ENCODE measurements at regions not wholly inside any gene's neighbourhood (a gene's known extent, or its start where the extent isn't known, plus 50 kb on each side); places are given as distances from the start of the nearest gene placed in this dataset.

- Histone ChIP-seq H3K4me3 (ENCODE audit: low read depth, low read length) (no peak overlapping the region), H3K4me1 (ENCODE audit: control insufficient read depth, insufficient read depth, low read length) (peaks cover 18% of the 10 kb centered on the region), H3K27ac (ENCODE audit: low read depth, low read length) (no peak overlapping the region), H3K9me3 (ENCODE audit: control insufficient read depth, insufficient read depth, low read length) (no peaks in the 10 kb centered on the region), H3K9ac (ENCODE audit: low read depth, low read length) (no peak overlapping the region), H3K36me3 (ENCODE audit: control insufficient read depth, insufficient read depth, low read length) (no peaks in the 10 kb centered on the region), H3K27me3 (ENCODE audit: control insufficient read depth, insufficient read depth, low read length) (no peaks in the 10 kb centered on the region)
These were observed 349.4 kb upstream of the POU3F3 start for GRCh38 chr2:104504331-104505073.

- no peaks in the 10 kb centered on the region for H3K9me3 ChIP-seq (ENCODE audit: control insufficient read depth, insufficient read depth, low read length)
- no peak overlapping the region for H3K4me3 ChIP-seq (ENCODE audit: low read depth, low read length)
- H3K27me3 ChIP-seq (ENCODE audit: control insufficient read depth, insufficient read depth, low read length), result no peaks in the 10 kb centered on the region
- H3K4me1 ChIP-seq (ENCODE audit: control insufficient read depth, insufficient read depth, low read length), result peaks cover 13% of the 10 kb centered on the region
- no peak overlapping the region for H3K9ac ChIP-seq (ENCODE audit: low read depth, low read length)
- H3K27ac ChIP-seq (ENCODE audit: low read depth, low read length), result no peak overlapping the region
- H3K36me3 ChIP-seq (ENCODE audit: control insufficient read depth, insufficient read depth, low read length), result no peaks in the 10 kb centered on the region
These were observed 335.7 kb upstream of the POU3F3 start for GRCh38 chr2:104518256-104518655.

GRCh38 chr2:104521247-104521646, 332.7 kb upstream of the POU3F3 start:
- no peak overlapping the region for H3K27ac ChIP-seq (ENCODE audit: low read depth, low read length)
- H3K9me3 ChIP-seq (ENCODE audit: control insufficient read depth, insufficient read depth, low read length), result no peaks in the 10 kb centered on the region
- H3K4me1 ChIP-seq (ENCODE audit: control insufficient read depth, insufficient read depth, low read length), result peaks cover 13% of the 10 kb centered on the region
- no peak overlapping the region for H3K9ac ChIP-seq (ENCODE audit: low read depth, low read length)
- no peaks in the 10 kb centered on the region for H3K27me3 ChIP-seq (ENCODE audit: control insufficient read depth, insufficient read depth, low read length)
- H3K36me3 ChIP-seq (ENCODE audit: control insufficient read depth, insufficient read depth, low read length), result no peaks in the 10 kb centered on the region
- H3K4me3 ChIP-seq (ENCODE audit: low read depth, low read length), result no peak overlapping the region

GRCh38 chr2:104523921-104524320, 330.0 kb upstream of the POU3F3 start:
- Histone ChIP-seq H3K9ac (ENCODE audit: low read depth, low read length) (no peak overlapping the region), H3K36me3 (ENCODE audit: control insufficient read depth, insufficient read depth, low read length) (no peaks in the 10 kb centered on the region), H3K4me3 (ENCODE audit: low read depth, low read length) (no peak overlapping the region), H3K4me1 (ENCODE audit: control insufficient read depth, insufficient read depth, low read length) (peaks cover 13% of the 10 kb centered on the region), H3K9me3 (ENCODE audit: control insufficient read depth, insufficient read depth, low read length) (no peaks in the 10 kb centered on the region), H3K27me3 (ENCODE audit: control insufficient read depth, insufficient read depth, low read length) (no peaks in the 10 kb centered on the region), H3K27ac (ENCODE audit: low read depth, low read length) (no peak overlapping the region)

- Histone ChIP-seq H3K4me1 (ENCODE audit: control insufficient read depth, insufficient read depth, low read length) (no peaks in the 10 kb centered on the region), H3K36me3 (ENCODE audit: control insufficient read depth, insufficient read depth, low read length) (no peaks in the 10 kb centered on the region), H3K4me3 (ENCODE audit: low read depth, low read length) (no peak overlapping the region), H3K9me3 (ENCODE audit: control insufficient read depth, insufficient read depth, low read length) (no peaks in the 10 kb centered on the region), H3K27ac (ENCODE audit: low read depth, low read length) (no peak overlapping the region), H3K9ac (ENCODE audit: low read depth, low read length) (no peak overlapping the region), H3K27me3 (ENCODE audit: control insufficient read depth, insufficient read depth, low read length) (no peaks in the 10 kb centered on the region)
These were observed 325.8 kb upstream of the POU3F3 start for GRCh38 chr2:104528101-104528500.

- H3K27me3 ChIP-seq (ENCODE audit: control insufficient read depth, insufficient read depth, low read length), result no peaks in the 10 kb centered on the region
- H3K9me3 ChIP-seq (ENCODE audit: control insufficient read depth, insufficient read depth, low read length), result no peaks in the 10 kb centered on the region
- no peaks in the 10 kb centered on the region for H3K36me3 ChIP-seq (ENCODE audit: control insufficient read depth, insufficient read depth, low read length)
- no peak overlapping the region for H3K4me3 ChIP-seq (ENCODE audit: low read depth, low read length)
- no peak overlapping the region for H3K27ac ChIP-seq (ENCODE audit: low read depth, low read length)
- no peaks in the 10 kb centered on the region for H3K4me1 ChIP-seq (ENCODE audit: control insufficient read depth, insufficient read depth, low read length)
- no peak overlapping the region for H3K9ac ChIP-seq (ENCODE audit: low read depth, low read length)
These were observed 322.8 kb upstream of the POU3F3 start for GRCh38 chr2:104531122-104531521.

GRCh38 chr2:104537116-104537515, 316.8 kb upstream of the POU3F3 start:
- Histone ChIP-seq H3K9ac (ENCODE audit: low read depth, low read length) (no peak overlapping the region), H3K36me3 (ENCODE audit: control insufficient read depth, insufficient read depth, low read length) (no peaks in the 10 kb centered on the region), H3K9me3 (ENCODE audit: control insufficient read depth, insufficient read depth, low read length) (no peaks in the 10 kb centered on the region), H3K4me3 (ENCODE audit: low read depth, low read length) (no peak overlapping the region), H3K27me3 (ENCODE audit: control insufficient read depth, insufficient read depth, low read length) (no peaks in the 10 kb centered on the region), H3K27ac (ENCODE audit: low read depth, low read length) (no peak overlapping the region), H3K4me1 (ENCODE audit: control insufficient read depth, insufficient read depth, low read length) (no peaks in the 10 kb centered on the region)

GRCh38 chr2:104538077-104538476, 315.8 kb upstream of the POU3F3 start:
- Histone ChIP-seq H3K27ac (ENCODE audit: low read depth, low read length) (no peak overlapping the region), H3K36me3 (ENCODE audit: control insufficient read depth, insufficient read depth, low read length) (no peaks in the 10 kb centered on the region), H3K27me3 (ENCODE audit: control insufficient read depth, insufficient read depth, low read length) (no peaks in the 10 kb centered on the region), H3K4me1 (ENCODE audit: control insufficient read depth, insufficient read depth, low read length) (no peaks in the 10 kb centered on the region), H3K4me3 (ENCODE audit: low read depth, low read length) (no peak overlapping the region), H3K9me3 (ENCODE audit: control insufficient read depth, insufficient read depth, low read length) (no peaks in the 10 kb centered on the region), H3K9ac (ENCODE audit: low read depth, low read length) (no peak overlapping the region)

- Histone ChIP-seq H3K27ac (ENCODE audit: low read depth, low read length) (no peak overlapping the region), H3K27me3 (ENCODE audit: control insufficient read depth, insufficient read depth, low read length) (no peaks in the 10 kb centered on the region)
These were observed 314.3 kb upstream of the POU3F3 start for GRCh38 chr2:104539649-104540048.

GRCh38 chr2:104545055-104545454, 308.9 kb upstream of the POU3F3 start:
- Histone ChIP-seq H3K4me1 (ENCODE audit: control insufficient read depth, insufficient read depth, low read length) (no peaks in the 10 kb centered on the region), H3K9ac (ENCODE audit: low read depth, low read length) (no peak overlapping the region), H3K9me3 (ENCODE audit: control insufficient read depth, insufficient read depth, low read length) (no peaks in the 10 kb centered on the region), H3K4me3 (ENCODE audit: low read depth, low read length) (no peak overlapping the region), H3K36me3 (ENCODE audit: control insufficient read depth, insufficient read depth, low read length) (no peaks in the 10 kb centered on the region), H3K27ac (ENCODE audit: low read depth, low read length) (no peak overlapping the region), H3K27me3 (ENCODE audit: control insufficient read depth, insufficient read depth, low read length) (no peaks in the 10 kb centered on the region)

More at GRCh38 chr2:104539649-104540048, 314.3 kb upstream of the POU3F3 start:
- no peaks in the 10 kb centered on the region for H3K9me3 ChIP-seq (ENCODE audit: control insufficient read depth, insufficient read depth, low read length)
- H3K4me1 ChIP-seq (ENCODE audit: control insufficient read depth, insufficient read depth, low read length), result no peaks in the 10 kb centered on the region
- no peak overlapping the region for H3K9ac ChIP-seq (ENCODE audit: low read depth, low read length)
- H3K4me3 ChIP-seq (ENCODE audit: low read depth, low read length), result no peak overlapping the region
- no peaks in the 10 kb centered on the region for H3K36me3 ChIP-seq (ENCODE audit: control insufficient read depth, insufficient read depth, low read length)

GRCh38 chr2:104546537-104546936, 307.4 kb upstream of the POU3F3 start:
- Histone ChIP-seq H3K4me3 (ENCODE audit: low read depth, low read length) (no peak overlapping the region), H3K4me1 (ENCODE audit: control insufficient read depth, insufficient read depth, low read length) (no peaks in the 10 kb centered on the region), H3K9ac (ENCODE audit: low read depth, low read length) (no peak overlapping the region), H3K9me3 (ENCODE audit: control insufficient read depth, insufficient read depth, low read length) (no peaks in the 10 kb centered on the region), H3K36me3 (ENCODE audit: control insufficient read depth, insufficient read depth, low read length) (no peaks in the 10 kb centered on the region), H3K27ac (ENCODE audit: low read depth, low read length) (no peak overlapping the region), H3K27me3 (ENCODE audit: control insufficient read depth, insufficient read depth, low read length) (no peaks in the 10 kb centered on the region)
